ENCODE measurements at regions not wholly inside any gene's neighbourhood (a gene's known extent, or its start where the extent isn't known, plus 50 kb on each side); places are given as distances from the start of the nearest gene placed in this dataset.

GRCh38 chr4:125072269-125072668 is 242.5 kb upstream of the FAT4 start:
- ChIA-PET CTCF (no interaction called here), POLR2A (no interaction called here)

- ChIA-PET POLR2A (no interaction called here), CTCF (no interaction called here)
Observed at GRCh38 chr4:125070861-125071260, 243.9 kb upstream of the FAT4 start.

DNA sequence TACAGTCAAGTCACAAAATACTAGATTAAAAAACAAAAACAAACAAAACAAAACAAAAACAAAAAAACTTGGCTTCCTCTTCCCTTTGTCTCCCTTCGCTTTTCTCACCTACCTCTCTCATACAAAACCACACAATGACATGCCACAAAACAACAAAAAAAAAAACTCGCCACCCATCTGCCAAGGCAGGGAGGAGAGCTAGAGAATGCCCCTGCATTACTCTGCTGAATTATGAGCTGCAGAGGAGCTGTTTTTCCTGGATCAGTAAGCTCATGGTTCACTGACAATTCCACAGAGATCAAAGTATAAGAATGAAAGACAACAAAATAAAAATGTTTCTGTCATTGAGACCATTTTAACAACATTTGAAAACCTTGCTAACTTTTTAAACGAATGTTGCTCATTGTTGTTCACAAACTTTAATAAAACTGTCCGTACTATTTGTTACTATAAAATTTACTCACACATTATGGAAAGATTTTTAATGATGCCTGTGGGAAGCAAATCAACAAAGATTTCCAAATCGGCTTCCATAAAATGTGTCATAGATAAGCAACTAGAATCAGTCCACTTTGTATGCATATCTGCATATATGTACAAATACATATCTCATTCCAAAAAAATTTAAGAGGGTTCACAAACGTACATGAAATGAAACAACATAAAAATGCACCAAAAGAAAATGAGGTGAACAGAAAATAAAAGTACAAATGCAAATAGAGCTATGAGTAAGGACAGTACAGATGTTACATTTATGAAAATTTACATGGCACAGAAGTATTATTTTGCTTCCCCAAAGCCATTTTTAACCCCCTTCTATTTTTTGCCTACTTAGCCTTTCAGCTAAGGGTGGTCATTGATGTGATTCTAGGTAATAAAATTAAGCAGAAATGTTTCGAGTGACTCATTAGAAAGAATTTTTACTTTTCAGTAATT is 252.4 kb upstream of the FAT4 start:
- CTCF ChIA-PET = no interaction called here
- POLR2A ChIA-PET = no interaction called here

- CTCF ChIA-PET = no interaction called here
- POLR2A ChIA-PET = no interaction called here
Observed at GRCh38 chr4:125060376-125060775, 254.4 kb upstream of the FAT4 start.

DNA sequence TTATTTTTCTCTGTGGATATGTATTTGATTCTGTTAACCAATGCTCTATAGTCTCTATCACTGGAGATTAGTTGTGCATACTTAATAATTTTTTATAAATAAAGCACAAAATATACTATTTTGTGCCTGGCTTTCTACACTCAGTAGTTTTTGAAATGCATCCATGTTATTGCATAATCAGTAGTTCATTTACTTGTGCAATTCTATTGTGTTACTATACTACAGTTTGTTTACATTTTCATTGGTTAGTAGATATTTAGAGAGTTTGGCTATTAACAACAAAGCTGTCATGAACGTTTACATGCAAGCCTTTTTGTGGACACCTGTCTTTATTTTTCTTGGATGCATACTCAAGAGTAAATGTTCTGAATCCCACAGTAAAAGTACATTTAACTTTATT is 265.0 kb upstream of the FAT4 start:
- ChIA-PET POLR2A (no interaction called here), CTCF (no interaction called here)

- POLR2A ChIA-PET = no interaction called here
- CTCF ChIA-PET = no interaction called here
Observed at GRCh38 chr4:125045311-125045710, 269.4 kb upstream of the FAT4 start.

DNA sequence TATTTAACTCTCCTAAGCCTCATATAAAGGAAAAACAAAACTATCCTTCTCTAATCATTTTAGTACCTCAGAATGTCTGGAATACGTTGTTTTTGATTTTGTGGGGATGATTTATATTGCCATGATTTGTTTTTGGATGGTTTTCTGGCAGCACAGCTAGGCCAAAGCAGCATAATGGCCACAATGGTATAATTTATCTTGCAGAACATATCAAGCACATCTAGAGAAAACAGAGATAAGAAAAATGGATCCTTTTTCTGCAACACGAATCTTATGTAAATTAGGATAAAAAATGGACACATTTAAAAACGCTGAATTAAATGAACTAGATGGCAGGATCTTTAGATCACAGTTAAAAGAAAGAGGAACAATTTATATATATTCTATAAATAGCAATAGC is 269.9 kb upstream of the FAT4 start:
- CTCF ChIA-PET = no interaction called here
- POLR2A ChIA-PET = no interaction called here

DNA sequence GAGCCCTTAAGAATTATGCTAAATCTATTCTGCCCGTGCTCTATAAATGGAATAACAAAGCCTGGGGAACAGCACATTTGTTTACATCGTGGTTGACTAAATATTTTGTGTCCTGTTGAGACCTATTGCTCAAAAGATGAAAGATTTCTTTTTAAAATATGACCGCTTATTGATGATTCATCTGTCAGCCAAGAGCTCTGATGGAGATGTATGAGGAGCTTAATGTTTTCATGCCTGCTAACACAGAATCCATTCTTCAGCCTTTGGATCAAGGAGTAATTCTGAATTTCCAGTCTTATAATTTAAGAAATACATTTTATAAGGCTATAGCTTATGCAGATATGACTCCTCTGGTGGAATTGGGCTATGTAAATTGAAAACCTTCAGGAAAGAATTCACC is 271.3 kb upstream of the FAT4 start:
- CTCF ChIA-PET = no interaction called here
- POLR2A ChIA-PET = no interaction called here

GRCh38 chr4:125042041-125042440 is 272.7 kb upstream of the FAT4 start:
- ChIA-PET POLR2A (no interaction called here), CTCF (no interaction called here)

GRCh38 chr4:125041372-125041930 is 273.3 kb upstream of the FAT4 start:
- ChIA-PET POLR2A (no interaction called here), CTCF (no interaction called here)

DNA sequence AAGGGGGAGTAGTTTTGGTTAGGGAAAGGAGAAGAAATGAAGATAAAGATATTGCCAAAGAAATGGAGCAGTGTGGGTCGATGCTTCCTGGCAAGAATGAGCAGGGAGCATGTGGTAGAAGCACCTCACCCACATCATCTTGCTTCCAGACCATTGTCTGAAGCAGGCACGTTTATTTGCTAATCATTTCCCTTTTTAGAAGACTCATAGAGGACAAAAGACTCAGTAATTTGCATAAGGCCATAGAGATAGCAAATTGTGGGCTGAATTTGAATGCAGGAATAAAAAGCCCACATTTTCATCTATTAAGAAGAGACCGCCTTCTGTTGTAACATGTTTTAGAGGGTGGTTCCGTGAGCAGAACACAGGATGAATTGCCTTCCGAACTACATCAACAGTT is 275.2 kb upstream of the FAT4 start:
- CTCF ChIA-PET = no interaction called here
- POLR2A ChIA-PET = no interaction called here

- ChIA-PET POLR2A (no interaction called here), CTCF (no interaction called here)
Observed at GRCh38 chr4:125022855-125023501, 291.8 kb upstream of the FAT4 start.

GRCh38 chr4:125021189-125021588 is 293.6 kb upstream of the FAT4 start:
- ChIA-PET CTCF (no interaction called here), POLR2A (no interaction called here)

GRCh38 chr4:125020089-125021034 is 294.4 kb upstream of the FAT4 start:
- ChIA-PET CTCF (no interaction called here), POLR2A (no interaction called here)

GRCh38 chr4:125016892-125017299 is 297.9 kb upstream of the FAT4 start:
- CTCF ChIA-PET = no interaction called here
- POLR2A ChIA-PET = no interaction called here

DNA sequence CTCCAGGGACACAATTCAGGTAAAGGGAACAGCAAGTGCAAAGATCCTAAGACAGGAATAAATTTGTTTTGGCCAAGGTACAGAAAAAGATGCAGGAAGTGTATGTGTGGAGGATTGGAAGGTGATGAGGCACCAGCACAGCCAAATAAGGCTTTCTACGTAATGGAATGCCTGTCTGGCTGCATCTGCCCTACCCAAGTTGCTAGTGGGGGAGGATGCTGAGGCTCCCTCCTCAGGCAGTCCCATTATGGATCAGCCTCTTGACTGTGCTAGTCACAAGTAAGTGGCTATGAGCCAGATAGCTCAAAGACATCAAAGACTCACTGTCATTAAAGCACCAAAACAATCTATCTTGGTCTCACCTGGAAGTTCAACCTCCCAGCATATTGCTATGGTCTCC is 300.9 kb upstream of the FAT4 start:
- POLR2A ChIA-PET = no interaction called here

DNA sequence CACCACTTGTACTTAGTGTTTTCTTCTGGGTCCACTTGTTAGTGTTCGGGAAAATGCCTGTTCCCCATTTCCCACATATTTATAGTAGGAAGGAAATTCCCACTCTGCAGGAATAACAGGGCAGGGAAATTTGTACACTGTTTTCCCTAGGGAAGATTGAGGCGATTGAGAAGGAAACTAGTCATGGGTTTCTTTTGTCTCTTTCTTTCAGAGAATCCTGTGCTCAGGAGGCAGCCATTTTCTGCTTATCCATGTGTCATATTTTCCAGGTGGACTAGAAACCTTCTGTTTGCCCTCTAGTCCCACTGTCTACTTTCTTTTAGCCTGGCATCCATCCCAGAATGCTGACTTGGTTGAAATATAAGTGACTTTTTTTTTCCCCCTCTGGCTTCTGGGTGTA is 299.1 kb upstream of the ANKRD50 start:
- ChIA-PET CTCF (no interaction called here), POLR2A (no interaction called here)

More for the DNA sequence above, 300.9 kb upstream of the FAT4 start:
- CTCF ChIA-PET = no interaction called here

DNA sequence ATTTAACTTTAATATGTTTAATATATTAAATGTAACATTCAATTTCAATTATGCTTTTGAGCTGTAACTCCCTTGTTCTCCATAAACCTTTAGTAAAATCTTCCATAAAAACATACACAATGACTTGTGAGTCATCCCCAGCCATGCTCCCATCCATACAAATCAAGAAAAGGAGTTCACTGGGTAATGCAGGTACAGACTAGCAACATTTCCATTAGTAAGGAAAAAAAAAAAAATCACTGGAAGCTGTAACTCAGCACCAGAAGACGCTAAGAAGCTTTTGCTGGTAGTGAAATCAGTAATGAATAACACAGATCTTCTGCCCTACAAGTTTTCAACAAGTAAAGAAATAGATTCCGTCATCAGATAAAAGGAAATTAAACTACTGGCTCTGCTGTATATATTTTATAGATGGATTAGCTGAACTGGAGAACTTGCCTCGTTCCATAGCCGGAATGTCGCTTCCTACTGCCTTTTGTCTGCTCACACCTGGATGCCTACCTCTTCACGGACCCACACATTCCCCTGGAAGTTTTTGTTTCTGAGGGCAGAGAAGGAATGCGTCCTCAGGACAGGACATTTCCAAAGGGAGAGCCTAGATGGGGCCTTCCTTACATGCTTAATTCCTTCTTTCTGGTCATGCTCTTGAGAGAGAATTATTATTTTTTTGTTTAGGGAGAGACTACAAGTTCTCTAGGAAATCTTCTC is 298.4 kb upstream of the ANKRD50 start:
- POLR2A ChIA-PET = no interaction called here
- CTCF ChIA-PET = no interaction called here

- CTCF ChIA-PET = no interaction called here
- POLR2A ChIA-PET = no interaction called here
Observed at GRCh38 chr4:125008676-125009075, 296.1 kb upstream of the ANKRD50 start.

DNA sequence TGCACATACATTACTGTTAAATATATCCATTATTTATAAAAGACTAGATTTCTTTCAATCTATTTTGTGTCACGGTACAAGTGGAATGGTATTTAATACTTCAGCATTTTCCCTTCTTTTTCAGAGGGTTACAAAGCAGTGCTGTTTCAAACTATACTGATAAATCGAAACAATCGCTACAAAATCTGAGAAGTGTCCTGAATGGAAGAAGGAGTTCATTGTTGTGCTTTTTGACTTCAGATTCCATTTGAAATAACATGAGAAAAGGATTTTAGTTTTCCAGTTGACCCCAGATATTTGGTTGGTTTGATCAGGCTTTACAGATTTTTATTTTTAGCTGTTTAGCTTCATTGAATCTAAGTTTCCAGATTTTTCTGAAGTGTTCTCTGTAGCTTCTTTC is 292.1 kb upstream of the ANKRD50 start:
- POLR2A ChIA-PET = no interaction called here
- CTCF ChIA-PET = no interaction called here

Measured in activated CD8-positive, alpha-beta memory T cell treated with anti-CD3 and anti-CD28 coated beads for 36 hours (primary cell).